ENCODE measurements at regions not wholly inside any gene's neighbourhood (a gene's known extent, or its start where the extent isn't known, plus 50 kb on each side); places are given as distances from the start of the nearest gene placed in this dataset.

DNA sequence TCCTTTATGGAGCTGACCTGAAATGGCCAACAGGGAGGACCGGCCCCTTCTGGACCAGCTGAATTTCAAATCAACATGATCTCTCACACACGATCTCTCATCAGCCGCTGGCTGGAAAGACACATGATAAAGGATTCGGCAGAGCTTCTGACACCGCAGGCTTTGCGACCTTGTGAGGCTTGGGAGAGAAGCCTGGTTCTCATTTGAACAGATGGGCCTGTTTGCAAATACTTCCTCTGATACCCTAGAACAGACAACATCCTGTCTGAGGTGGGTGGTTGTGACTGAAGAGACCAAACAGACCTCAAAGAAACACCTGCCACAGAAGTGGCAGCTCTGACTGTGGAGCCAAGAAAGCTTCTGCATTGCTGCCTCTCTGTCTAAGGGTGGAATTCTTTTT is 77.9 kb upstream of the SDK2 start:
- TF ChIP-seq, protein P1, sequence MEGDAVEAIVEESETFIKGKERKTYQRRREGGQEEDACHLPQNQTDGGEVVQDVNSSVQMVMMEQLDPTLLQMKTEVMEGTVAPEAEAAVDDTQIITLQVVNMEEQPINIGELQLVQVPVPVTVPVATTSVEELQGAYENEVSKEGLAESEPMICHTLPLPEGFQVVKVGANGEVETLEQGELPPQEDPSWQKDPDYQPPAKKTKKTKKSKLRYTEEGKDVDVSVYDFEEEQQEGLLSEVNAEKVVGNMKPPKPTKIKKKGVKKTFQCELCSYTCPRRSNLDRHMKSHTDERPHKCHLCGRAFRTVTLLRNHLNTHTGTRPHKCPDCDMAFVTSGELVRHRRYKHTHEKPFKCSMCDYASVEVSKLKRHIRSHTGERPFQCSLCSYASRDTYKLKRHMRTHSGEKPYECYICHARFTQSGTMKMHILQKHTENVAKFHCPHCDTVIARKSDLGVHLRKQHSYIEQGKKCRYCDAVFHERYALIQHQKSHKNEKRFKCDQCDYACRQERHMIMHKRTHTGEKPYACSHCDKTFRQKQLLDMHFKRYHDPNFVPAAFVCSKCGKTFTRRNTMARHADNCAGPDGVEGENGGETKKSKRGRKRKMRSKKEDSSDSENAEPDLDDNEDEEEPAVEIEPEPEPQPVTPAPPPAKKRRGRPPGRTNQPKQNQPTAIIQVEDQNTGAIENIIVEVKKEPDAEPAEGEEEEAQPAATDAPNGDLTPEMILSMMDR (IDR thresholded peaks at IDR 0.05; ENCODE audit: control extremely low read depth, extremely low read depth), result no peak
- Histone ChIP-seq H3K9me3 (ENCODE audit: control insufficient read depth in 4 of 4, insufficient read depth in 3 of 4, low read length in 3 of 4) (no peaks in the 10 kb centered on the region), H3K27ac (ENCODE audit: low read depth in 1 of 2, low read length in 1 of 2) (no peak overlapping the region), H3K9ac (ENCODE audit: insufficient read depth in 1 of 2, low read length in 2 of 2) (no peak overlapping the region), H3K36me3 (ENCODE audit: control insufficient read depth in 4 of 4, insufficient read depth in 4 of 4, low read length in 4 of 4) (no peaks in the 10 kb centered on the region), H3K4me3 (no peak overlapping the region), H3K27me3 (ENCODE audit: control insufficient read depth in 3 of 3, insufficient read depth in 3 of 3, low read length in 2 of 3) (peaks cover 0 to 3% (median 0%) of the 10 kb centered on the region in 3 donors), H3K4me1 (ENCODE audit: control insufficient read depth in 5 of 5, insufficient read depth in 5 of 5, low read length in 5 of 5) (peaks cover 0 to 15% (median 3%) of the 10 kb centered on the region in 5 donors)
- WGBS, 2 donors, result 63 to 69% methylated on average over 6 of the region's 6 CpGs
- DNase-seq (no peak), ATAC-seq (ENCODE audit: insufficient read depth, low FRiP score) (no peak)

DNA sequence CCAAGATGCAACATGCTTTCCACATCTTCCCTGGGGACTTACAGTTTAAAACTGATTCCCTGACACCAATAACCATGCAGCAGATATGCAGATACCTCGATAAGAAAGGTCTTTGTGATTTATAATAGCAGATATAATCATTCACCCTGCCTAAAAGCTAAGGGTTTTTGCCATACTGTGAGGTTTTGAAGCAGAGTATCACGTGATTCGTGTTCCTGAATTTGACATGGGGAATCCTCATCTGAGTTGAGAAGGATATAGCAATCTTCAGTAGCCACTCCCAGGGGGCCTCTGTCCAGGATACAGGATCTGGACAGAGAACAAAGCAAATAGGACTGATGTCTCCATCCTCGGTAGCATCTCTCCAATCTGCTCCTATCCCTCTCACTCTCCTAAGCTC is 79.1 kb upstream of the SDK2 start:
- H3K27me3 ChIP-seq (ENCODE audit: control insufficient read depth in 3 of 3, insufficient read depth in 3 of 3, low read length in 2 of 3), result peaks cover 0 to 3% (median 0%) of the 10 kb centered on the region in 3 donors
- H3K4me3 ChIP-seq, result no peak overlapping the region
- no peak overlapping the region for H3K27ac ChIP-seq (ENCODE audit: low read depth in 1 of 2, low read length in 1 of 2)
- 79 to 84% methylated on average over 4 of the region's 4 CpGs for WGBS, 2 donors
- ATAC-seq (ENCODE audit: insufficient read depth, low FRiP score) (no peak), DNase-seq (no peak)
- H3K9ac ChIP-seq (ENCODE audit: insufficient read depth in 1 of 2, low read length in 2 of 2), result no peak overlapping the region
- H3K36me3 ChIP-seq (ENCODE audit: control insufficient read depth in 4 of 4, insufficient read depth in 4 of 4, low read length in 4 of 4), result no peaks in the 10 kb centered on the region
- no peaks in the 10 kb centered on the region for H3K9me3 ChIP-seq (ENCODE audit: control insufficient read depth in 4 of 4, insufficient read depth in 3 of 4, low read length in 3 of 4)
- H3K4me1 ChIP-seq (ENCODE audit: control insufficient read depth in 5 of 5, insufficient read depth in 5 of 5, low read length in 5 of 5), result peaks cover 0 to 15% (median 3%) of the 10 kb centered on the region in 5 donors
- TF ChIP-seq, protein P1 (IDR thresholded peaks at IDR 0.05; ENCODE audit: control extremely low read depth, extremely low read depth), result no peak

DNA sequence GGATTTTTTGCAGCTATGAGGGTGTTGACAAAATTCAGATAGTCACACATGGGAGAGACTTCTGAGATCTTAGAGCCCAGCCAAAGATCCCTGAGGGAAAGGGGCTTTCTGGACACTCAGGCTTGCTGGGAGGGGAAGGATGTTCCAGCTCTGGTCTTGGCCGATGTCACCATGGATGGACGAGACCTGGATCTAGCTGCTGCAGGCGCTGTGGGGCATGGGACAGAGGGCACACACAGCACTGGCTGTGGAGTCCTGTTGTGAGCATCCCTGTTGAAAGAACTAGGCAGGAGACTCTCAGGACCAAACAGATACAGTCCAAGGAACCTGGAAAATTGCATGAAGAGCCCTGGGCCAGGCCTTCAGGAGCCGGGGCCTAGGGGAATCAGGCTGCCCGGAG is 80.1 kb upstream of the SDK2 start:
- Histone ChIP-seq H3K4me1 (ENCODE audit: control insufficient read depth in 5 of 5, insufficient read depth in 5 of 5, low read length in 5 of 5) (peaks cover 0 to 9% (median 0%) of the 10 kb centered on the region in 5 donors), H3K9me3 (ENCODE audit: control insufficient read depth in 4 of 4, insufficient read depth in 3 of 4, low read length in 3 of 4) (peaks cover 0 to 2% (median 0%) of the 10 kb centered on the region in 4 donors), H3K36me3 (ENCODE audit: control insufficient read depth in 4 of 4, insufficient read depth in 4 of 4, low read length in 4 of 4) (no peaks in the 10 kb centered on the region), H3K4me3 (no peak overlapping the region), H3K27me3 (ENCODE audit: control insufficient read depth in 3 of 3, insufficient read depth in 3 of 3, low read length in 2 of 3) (no peaks in the 10 kb centered on the region), H3K9ac (ENCODE audit: insufficient read depth in 1 of 2, low read length in 2 of 2) (no peak overlapping the region), H3K27ac (ENCODE audit: low read depth in 1 of 2, low read length in 1 of 2) (no peak overlapping the region)
- 95 to 96% methylated on average over 5 of the region's 5 CpGs for WGBS, 2 donors
- ATAC-seq (ENCODE audit: insufficient read depth, low FRiP score) (no peak), DNase-seq (no peak)
- TF ChIP-seq, protein P1 (IDR thresholded peaks at IDR 0.05; ENCODE audit: control extremely low read depth, extremely low read depth), result no peak

DNA sequence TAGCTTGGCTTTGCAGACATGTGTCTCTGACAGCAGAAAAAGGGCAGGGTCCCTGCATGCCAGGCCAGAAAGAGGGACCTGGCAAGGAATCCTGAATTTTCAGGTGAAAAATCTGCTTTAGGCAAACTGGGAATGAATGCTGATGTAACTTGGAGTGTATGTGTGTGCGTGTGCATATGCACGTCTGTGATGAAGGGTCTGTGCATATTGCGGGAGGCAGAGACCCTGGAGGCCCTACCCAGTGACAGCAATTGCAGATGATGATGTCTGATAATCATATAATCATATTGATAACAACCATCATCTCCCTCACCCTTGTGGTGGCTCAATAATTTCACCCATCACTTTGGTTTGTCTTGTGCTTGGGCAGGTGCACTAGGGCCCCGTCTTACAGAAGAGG is 80.7 kb upstream of the SDK2 start:
- Histone ChIP-seq H3K9ac (ENCODE audit: insufficient read depth in 1 of 2, low read length in 2 of 2) (no peak overlapping the region), H3K27me3 (ENCODE audit: control insufficient read depth in 3 of 3, insufficient read depth in 3 of 3, low read length in 2 of 3) (no peaks in the 10 kb centered on the region), H3K4me1 (ENCODE audit: control insufficient read depth in 5 of 5, insufficient read depth in 5 of 5, low read length in 5 of 5) (peaks cover 0 to 3% (median 0%) of the 10 kb centered on the region in 5 donors), H3K36me3 (ENCODE audit: control insufficient read depth in 4 of 4, insufficient read depth in 4 of 4, low read length in 4 of 4) (no peaks in the 10 kb centered on the region), H3K9me3 (ENCODE audit: control insufficient read depth in 4 of 4, insufficient read depth in 3 of 4, low read length in 3 of 4) (peaks cover 0 to 2% (median 0%) of the 10 kb centered on the region in 4 donors), H3K27ac (ENCODE audit: low read depth in 1 of 2, low read length in 1 of 2) (no peak overlapping the region), H3K4me3 (no peak overlapping the region)
- no peak for DNase-seq
- ATAC-seq (ENCODE audit: insufficient read depth, low FRiP score), result no peak
- 96 to 97% methylated on average over 4 of the region's 4 CpGs for WGBS, 2 donors
- TF ChIP-seq, protein P1 (IDR thresholded peaks at IDR 0.05; ENCODE audit: control extremely low read depth, extremely low read depth), result no peak

All from lung (tissue), 11 donors.